Right lobe of liver (tissue), 4 donors: ENCODE measurements at regions not wholly inside any gene's neighbourhood (a gene's known extent, or its start where the extent isn't known, plus 50 kb on each side); places are given as distances from the start of the nearest gene placed in this dataset.
"Not testable (repeated sequence)": the region's sequence is repeated elsewhere in the genome, so short reads cannot be mapped to it uniquely, and the experiment has no call there.

Source experiments
- POLR2A ChIP-seq: fragments of 450-650 bp; IDR thresholded peaks from one replicate; pipeline ENCODE4 v1.6.1; 2017; ENCODE audit warnings: antibody characterized with exemption, mild to moderate bottlenecking
- TF ChIP-seq, protein P1 (sequence below), 4 donors: fragments of 200-600 bp in 3 of 4; fragments of 450-650 bp in 1 of 4; IDR thresholded peaks; one replicate each; pipeline versions ENCODE4 v1.5.1 to v1.8.0; 2016 to 2022; ENCODE audit warnings: antibody characterized with exemption in 4 of 4, mild to moderate bottlenecking in 2 of 4
- donor health status: DM: no; HTN: no; CAD: no.
- donor health status: DM: no; HTN: no; CAD: no.
- donor health status: DM: no; HTN: yes; CAD: no.

DNA sequence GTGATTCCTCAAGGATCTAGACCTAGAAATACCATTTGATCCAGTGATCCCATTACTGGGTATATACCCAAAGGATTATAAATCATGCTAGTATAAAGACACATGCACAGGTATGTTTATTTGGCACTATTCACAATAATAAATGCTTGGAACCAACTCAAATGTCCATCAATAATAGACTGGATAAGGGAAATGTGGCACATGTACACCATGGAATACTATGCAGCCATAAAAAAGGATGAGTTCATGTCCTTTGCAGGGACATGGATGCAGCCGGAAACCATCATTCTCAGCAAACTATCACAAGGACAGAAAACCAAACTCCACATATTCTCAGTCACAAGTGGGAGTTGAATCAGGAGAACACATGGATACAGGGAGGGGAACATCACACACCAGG, 183.8 kb upstream of the ETV3 start:
- TF ChIP-seq, protein P1, sequence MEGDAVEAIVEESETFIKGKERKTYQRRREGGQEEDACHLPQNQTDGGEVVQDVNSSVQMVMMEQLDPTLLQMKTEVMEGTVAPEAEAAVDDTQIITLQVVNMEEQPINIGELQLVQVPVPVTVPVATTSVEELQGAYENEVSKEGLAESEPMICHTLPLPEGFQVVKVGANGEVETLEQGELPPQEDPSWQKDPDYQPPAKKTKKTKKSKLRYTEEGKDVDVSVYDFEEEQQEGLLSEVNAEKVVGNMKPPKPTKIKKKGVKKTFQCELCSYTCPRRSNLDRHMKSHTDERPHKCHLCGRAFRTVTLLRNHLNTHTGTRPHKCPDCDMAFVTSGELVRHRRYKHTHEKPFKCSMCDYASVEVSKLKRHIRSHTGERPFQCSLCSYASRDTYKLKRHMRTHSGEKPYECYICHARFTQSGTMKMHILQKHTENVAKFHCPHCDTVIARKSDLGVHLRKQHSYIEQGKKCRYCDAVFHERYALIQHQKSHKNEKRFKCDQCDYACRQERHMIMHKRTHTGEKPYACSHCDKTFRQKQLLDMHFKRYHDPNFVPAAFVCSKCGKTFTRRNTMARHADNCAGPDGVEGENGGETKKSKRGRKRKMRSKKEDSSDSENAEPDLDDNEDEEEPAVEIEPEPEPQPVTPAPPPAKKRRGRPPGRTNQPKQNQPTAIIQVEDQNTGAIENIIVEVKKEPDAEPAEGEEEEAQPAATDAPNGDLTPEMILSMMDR (IDR thresholded peaks at IDR 0.05): not testable (repeated sequence)
- TF ChIP-seq POLR2A: not testable (repeated sequence)
